OCI-LY7 (cell line): ENCODE measurements at regions not wholly inside any gene's neighbourhood (a gene's known extent, or its start where the extent isn't known, plus 50 kb on each side); places are given as distances from the start of the nearest gene placed in this dataset.

ENCODE experiments used
- EZH2phosphoT487 ChIP-seq: fragments of 200-600 bp; sonication (generic); IDR thresholded peaks from 2 replicates; pipeline ENCODE4 v1.6.1; 2018; ENCODE audit warnings: low read depth, borderline replicate concordance, mild to moderate bottlenecking, mixed run types, antibody characterized with exemption, low read length, moderate library complexity, mixed read lengths
- TF ChIP-seq, protein P1 (sequence below): fragments of 200-600 bp; sonication (generic); conservative IDR thresholded peaks from 2 replicates; pipeline ENCODE4 v1.5.1; 2014; ENCODE audit warnings: mild to moderate bottlenecking, antibody characterized with exemption, low read length, moderate library complexity, mixed read lengths

DNA sequence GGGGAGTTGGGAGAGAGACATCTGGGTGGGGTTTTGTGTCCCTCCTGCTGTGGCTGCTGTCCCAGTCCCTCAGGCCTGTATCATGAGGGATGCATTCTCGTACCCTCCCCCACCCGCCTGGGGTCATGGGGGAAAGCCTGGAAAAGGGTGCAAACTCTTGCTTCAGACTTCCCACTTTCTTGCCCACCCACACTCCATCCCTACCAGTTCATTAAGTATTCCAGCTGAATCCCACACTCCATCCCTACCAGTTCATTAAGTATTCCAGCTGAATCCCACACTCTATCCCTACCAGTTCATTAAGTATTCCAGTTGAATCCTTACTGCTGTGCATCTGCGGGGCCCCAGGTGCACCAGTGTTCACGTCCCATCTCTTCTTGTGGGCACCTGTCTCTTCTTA is 116.3 kb downstream of the ACAA2 start:
- TF ChIP-seq, protein P1, sequence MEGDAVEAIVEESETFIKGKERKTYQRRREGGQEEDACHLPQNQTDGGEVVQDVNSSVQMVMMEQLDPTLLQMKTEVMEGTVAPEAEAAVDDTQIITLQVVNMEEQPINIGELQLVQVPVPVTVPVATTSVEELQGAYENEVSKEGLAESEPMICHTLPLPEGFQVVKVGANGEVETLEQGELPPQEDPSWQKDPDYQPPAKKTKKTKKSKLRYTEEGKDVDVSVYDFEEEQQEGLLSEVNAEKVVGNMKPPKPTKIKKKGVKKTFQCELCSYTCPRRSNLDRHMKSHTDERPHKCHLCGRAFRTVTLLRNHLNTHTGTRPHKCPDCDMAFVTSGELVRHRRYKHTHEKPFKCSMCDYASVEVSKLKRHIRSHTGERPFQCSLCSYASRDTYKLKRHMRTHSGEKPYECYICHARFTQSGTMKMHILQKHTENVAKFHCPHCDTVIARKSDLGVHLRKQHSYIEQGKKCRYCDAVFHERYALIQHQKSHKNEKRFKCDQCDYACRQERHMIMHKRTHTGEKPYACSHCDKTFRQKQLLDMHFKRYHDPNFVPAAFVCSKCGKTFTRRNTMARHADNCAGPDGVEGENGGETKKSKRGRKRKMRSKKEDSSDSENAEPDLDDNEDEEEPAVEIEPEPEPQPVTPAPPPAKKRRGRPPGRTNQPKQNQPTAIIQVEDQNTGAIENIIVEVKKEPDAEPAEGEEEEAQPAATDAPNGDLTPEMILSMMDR, result no peak
- TF ChIP-seq EZH2phosphoT487, result no peak
